Esophagus squamous epithelium (tissue), 5 donors: ENCODE measurements at regions not wholly inside any gene's neighbourhood (a gene's known extent, or its start where the extent isn't known, plus 50 kb on each side); places are given as distances from the start of the nearest gene placed in this dataset.

Source experiments
- DNase-seq: peaks from one replicate; lab custom pipeline; 2025; lab: John Stamatoyannopoulos, UW
- H3K27ac ChIP-seq, 4 donors: fragments of 200-600 bp; sonication (generic); one replicate each; pipeline ENCODE4 v1.5.1; 2016 to 2019; ENCODE audit warnings: mild to moderate bottlenecking in 1 of 4
- H3K27me3 ChIP-seq, 4 donors: fragments of 200-600 bp; sonication (generic); 1 replicate in 3 of 4; 2 replicates in 1 of 4; pipeline versions ENCODE4 v1.5.1 to v1.6.0; 2017 to 2021; ENCODE audit warnings: antibody characterized with exemption in 1 of 4
- H3K36me3 ChIP-seq, 3 donors: fragments of 200-600 bp; sonication (generic); one replicate each; pipeline ENCODE4 v1.5.1; 2016 to 2019
- H3K4me1 ChIP-seq, 3 donors: fragments of 200-600 bp; sonication (generic); one replicate each; pipeline ENCODE4 v1.5.1; 2017 to 2019
- H3K4me3 ChIP-seq, 4 donors: fragments of 200-600 bp; sonication (generic); 1 replicate in 3 of 4; 2 replicates in 1 of 4; pipeline ENCODE4 v1.5.1; 2016 to 2019; ENCODE audit warnings: mild to moderate bottlenecking in 2 of 4, moderate library complexity in 1 of 4
- H3K9me3 ChIP-seq, 3 donors: fragments of 200-600 bp; sonication (generic); one replicate each; pipeline ENCODE4 v1.5.1; 2016 to 2019
- CTCF ChIP-seq, 6 experiments: fragments of 450-650 bp in 4 of 6; fragments of 200-600 bp in 2 of 6; sonication (generic) in 2 of 6; IDR thresholded peaks; one replicate each; pipeline ENCODE4 v1.5.1; 2016 to 2019; ENCODE audit warnings: antibody characterized with exemption in 6 of 6, mild to moderate bottlenecking in 4 of 6, moderate library complexity in 4 of 6
- POLR2A ChIP-seq, 4 donors: fragments of 450-650 bp; IDR thresholded peaks; one replicate each; pipeline ENCODE4 v1.6.1; 2017; ENCODE audit warnings: antibody characterized with exemption in 4 of 4, mild to moderate bottlenecking in 4 of 4, moderate library complexity in 3 of 4
- WGBS, 2 donors: methylation state at CpG; one replicate each; pipeline ENCODE4 v1.1.5; 2018; 5-methylcytosine and 5-hydroxymethylcytosine counted together
- intact Hi-C: fragments of 100-400 bp; cut with DNase I; formaldehyde crosslinking; loops from one replicate; pipeline ENCODE4 v1.15.0; 2022
- donor health status: DM: yes; HTN: yes; CAD: no.

GRCh38 chr12:77521508-77522115 lies 309.1 kb upstream of the NAV3 start:
- H3K27ac ChIP-seq, result no peak overlapping the region
- 36 to 38% methylated on average over 1 of the region's 1 CpG for WGBS, 2 donors
- H3K4me1 ChIP-seq, result no peaks in the 10 kb centered on the region
- H3K4me3 ChIP-seq, result no peak overlapping the region
- TF ChIP-seq POLR2A (IDR thresholded peaks at IDR 0.05) (no peak), CTCF (IDR thresholded peaks at IDR 0.05) (no peak)
- H3K36me3 ChIP-seq, result no peaks in the 10 kb centered on the region
- intact Hi-C loops, result no loop called here
- no peaks in the 10 kb centered on the region for H3K9me3 ChIP-seq
- H3K27me3 ChIP-seq, result no peaks in the 10 kb centered on the region
- DNase-seq, result no peak

GRCh38 chr12:77514511-77514910 lies 316.2 kb upstream of the NAV3 start:
- Histone ChIP-seq H3K4me1 (no peaks in the 10 kb centered on the region), H3K9me3 (no peaks in the 10 kb centered on the region), H3K36me3 (no peaks in the 10 kb centered on the region), H3K4me3 (no peak overlapping the region), H3K27me3 (no peaks in the 10 kb centered on the region), H3K27ac (no peak overlapping the region)
- TF ChIP-seq CTCF (IDR thresholded peaks at IDR 0.05), result no peak
- no peak for TF ChIP-seq POLR2A (IDR thresholded peaks at IDR 0.05)
- intact Hi-C loops, result no loop called here
- WGBS, 2 donors, result 72 to 80% methylated on average over 3 of the region's 3 CpGs
- no peak for DNase-seq

GRCh38 chr12:77510985-77511384 lies 319.7 kb upstream of the NAV3 start:
- Histone ChIP-seq H3K27me3 (no peaks in the 10 kb centered on the region), H3K4me1 (no peaks in the 10 kb centered on the region), H3K27ac (no peak overlapping the region), H3K36me3 (no peaks in the 10 kb centered on the region), H3K4me3 (no peak overlapping the region), H3K9me3 (no peaks in the 10 kb centered on the region)
- TF ChIP-seq CTCF (IDR thresholded peaks at IDR 0.05) (no peak), POLR2A (IDR thresholded peaks at IDR 0.05) (no peak)
- WGBS, 2 donors, result 47 to 50% methylated on average over 1 of the region's 1 CpG
- intact Hi-C loops, result no loop called here
- no peak for DNase-seq

- no peak for DNase-seq
- intact Hi-C loops, result no loop called here
- 59 to 73% methylated on average over 4 of the region's 4 CpGs for WGBS, 2 donors
Observed at GRCh38 chr12:77504466-77504865, 326.2 kb upstream of the NAV3 start.

GRCh38 chr12:77500089-77500488 lies 330.6 kb upstream of the NAV3 start:
- no peaks in the 10 kb centered on the region for H3K9me3 ChIP-seq
- H3K4me3 ChIP-seq, result no peak overlapping the region
- no peak for TF ChIP-seq CTCF (IDR thresholded peaks at IDR 0.05)
- TF ChIP-seq POLR2A (IDR thresholded peaks at IDR 0.05), result no peak
- H3K36me3 ChIP-seq, result no peaks in the 10 kb centered on the region
- no peaks in the 10 kb centered on the region for H3K27me3 ChIP-seq
- H3K4me1 ChIP-seq, result no peaks in the 10 kb centered on the region
- no peak overlapping the region for H3K27ac ChIP-seq
- DNase-seq, result no peak
- intact Hi-C loops, result no loop called here

More at GRCh38 chr12:77504466-77504865, 326.2 kb upstream of the NAV3 start:
- Histone ChIP-seq H3K9me3 (no peaks in the 10 kb centered on the region), H3K27me3 (no peaks in the 10 kb centered on the region), H3K27ac (no peak overlapping the region), H3K4me1 (no peaks in the 10 kb centered on the region), H3K4me3 (no peak overlapping the region), H3K36me3 (no peaks in the 10 kb centered on the region)
- TF ChIP-seq POLR2A (IDR thresholded peaks at IDR 0.05), result no peak
- no peak for TF ChIP-seq CTCF (IDR thresholded peaks at IDR 0.05)
